ENCODE measurements at regions not wholly inside any gene's neighbourhood (a gene's known extent, or its start where the extent isn't known, plus 50 kb on each side); places are given as distances from the start of the nearest gene placed in this dataset.
A peak's percentile ranks its signal among the peaks of the same experiment; 100 is the strongest.

DNA sequence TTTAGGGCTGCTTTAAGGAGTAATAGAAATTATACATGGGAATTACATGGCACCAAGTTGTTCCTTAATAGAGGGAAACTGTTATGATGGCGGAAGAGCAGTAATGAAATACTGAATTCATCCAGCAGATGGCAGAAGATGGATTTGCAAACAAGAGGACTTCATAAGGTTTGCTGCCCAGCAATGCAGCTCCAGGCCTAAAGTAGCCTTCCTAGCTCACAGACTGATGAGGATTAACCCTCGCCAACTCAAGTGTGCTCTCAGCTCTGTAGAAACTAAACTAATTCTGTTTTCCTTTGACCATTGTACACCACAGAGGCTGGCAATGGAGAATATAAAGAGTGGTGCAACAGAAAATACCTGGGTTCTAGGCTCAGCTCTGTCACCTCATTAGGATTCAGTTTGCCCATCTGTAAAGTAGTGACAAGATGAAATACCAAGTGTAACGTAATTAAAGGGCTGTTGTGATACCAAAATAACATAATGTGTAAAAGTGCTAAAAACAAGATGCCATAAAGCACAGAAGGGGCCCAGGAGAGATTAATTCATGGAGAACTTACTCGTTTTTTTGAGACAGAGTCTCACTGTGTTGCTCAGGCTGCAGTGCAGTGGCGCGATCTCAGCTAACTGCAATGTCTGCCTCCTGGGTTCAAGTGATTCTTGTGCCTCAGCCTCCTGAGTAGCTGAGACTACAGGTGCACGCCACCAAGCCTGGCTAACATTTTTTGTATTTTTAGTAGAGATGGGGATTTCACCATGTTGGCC lies 102.4 kb upstream of the SERBP1 start:
- H3K4me3 ChIP-seq (ENCODE audit: low read depth, low read length): no peak overlapping the region
- DNase-seq (ENCODE audit: low read depth): peak; percentile 70
- TF ChIP-seq, protein P1, sequence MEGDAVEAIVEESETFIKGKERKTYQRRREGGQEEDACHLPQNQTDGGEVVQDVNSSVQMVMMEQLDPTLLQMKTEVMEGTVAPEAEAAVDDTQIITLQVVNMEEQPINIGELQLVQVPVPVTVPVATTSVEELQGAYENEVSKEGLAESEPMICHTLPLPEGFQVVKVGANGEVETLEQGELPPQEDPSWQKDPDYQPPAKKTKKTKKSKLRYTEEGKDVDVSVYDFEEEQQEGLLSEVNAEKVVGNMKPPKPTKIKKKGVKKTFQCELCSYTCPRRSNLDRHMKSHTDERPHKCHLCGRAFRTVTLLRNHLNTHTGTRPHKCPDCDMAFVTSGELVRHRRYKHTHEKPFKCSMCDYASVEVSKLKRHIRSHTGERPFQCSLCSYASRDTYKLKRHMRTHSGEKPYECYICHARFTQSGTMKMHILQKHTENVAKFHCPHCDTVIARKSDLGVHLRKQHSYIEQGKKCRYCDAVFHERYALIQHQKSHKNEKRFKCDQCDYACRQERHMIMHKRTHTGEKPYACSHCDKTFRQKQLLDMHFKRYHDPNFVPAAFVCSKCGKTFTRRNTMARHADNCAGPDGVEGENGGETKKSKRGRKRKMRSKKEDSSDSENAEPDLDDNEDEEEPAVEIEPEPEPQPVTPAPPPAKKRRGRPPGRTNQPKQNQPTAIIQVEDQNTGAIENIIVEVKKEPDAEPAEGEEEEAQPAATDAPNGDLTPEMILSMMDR (IDR thresholded peaks at IDR 0.05; ENCODE audit: low read depth, low read length): peak; percentile 50
- no peak for TF ChIP-seq MYC (IDR thresholded peaks at IDR 0.05; ENCODE audit: low read depth, low read length)

DNA sequence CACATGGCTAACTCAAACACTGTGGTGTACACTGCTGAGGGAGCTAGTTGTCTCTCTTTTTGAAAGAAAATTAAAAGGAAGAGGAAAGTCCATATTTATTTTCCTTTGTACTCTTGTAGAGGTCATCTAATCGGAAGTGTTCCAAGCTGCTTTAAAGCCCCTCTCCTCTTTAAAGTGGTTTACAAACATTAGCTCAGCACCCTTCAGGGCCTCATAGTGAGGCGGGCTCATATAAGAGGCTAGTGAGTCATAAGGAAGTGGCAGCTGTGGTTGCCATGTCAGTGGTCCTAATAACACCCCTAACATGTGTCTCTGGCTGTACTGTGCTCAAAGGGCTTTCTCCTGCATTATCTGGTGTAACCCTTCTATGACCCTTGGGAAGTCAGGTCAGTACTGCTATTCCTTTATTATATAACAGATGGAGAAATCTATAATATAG lies 104.4 kb upstream of the SERBP1 start:
- peak; percentile 55 for DNase-seq (ENCODE audit: low read depth)
- TF ChIP-seq POLR2A (IDR thresholded peaks at IDR 0.05; ENCODE audit: extremely low read depth, insufficient read length): no peak
- TF ChIP-seq, protein P1 (IDR thresholded peaks at IDR 0.05; ENCODE audit: low read depth, low read length): no peak
- TF ChIP-seq, protein P2, sequence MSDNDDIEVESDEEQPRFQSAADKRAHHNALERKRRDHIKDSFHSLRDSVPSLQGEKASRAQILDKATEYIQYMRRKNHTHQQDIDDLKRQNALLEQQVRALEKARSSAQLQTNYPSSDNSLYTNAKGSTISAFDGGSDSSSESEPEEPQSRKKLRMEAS (IDR thresholded peaks at IDR 0.05; ENCODE audit: low read depth, low read length): peak; percentile 18; the same call in 1 of the 2 replicates
- H3K4me3 ChIP-seq (ENCODE audit: low read depth, low read length): no peak overlapping the region

DNA sequence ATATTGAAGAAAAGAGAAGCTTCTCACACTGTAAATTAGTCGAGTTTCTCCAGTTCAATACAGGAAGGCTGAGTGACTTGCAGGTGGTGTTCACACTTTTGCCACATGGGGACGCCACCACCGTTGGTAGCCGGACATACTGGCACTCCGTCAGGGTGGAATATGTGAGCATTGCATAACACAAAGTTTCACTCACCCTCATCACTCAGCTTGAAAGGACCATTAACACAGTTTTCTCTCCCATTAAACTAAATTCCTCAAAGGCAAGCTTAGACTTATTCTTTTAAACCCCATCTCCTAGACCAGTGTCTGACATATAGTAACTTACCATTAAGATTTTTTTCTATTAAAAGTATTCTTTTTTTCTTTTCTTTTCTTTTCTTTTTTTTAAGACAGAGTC lies 105.3 kb upstream of the SERBP1 start:
- peak; percentile 75 for DNase-seq (ENCODE audit: low read depth)
- TF ChIP-seq, protein P1 (IDR thresholded peaks at IDR 0.05; ENCODE audit: low read depth, low read length): peak; percentile 85
- no peak for TF ChIP-seq MYC (IDR thresholded peaks at IDR 0.05; ENCODE audit: low read depth, low read length)
- TF ChIP-seq, protein P2 (IDR thresholded peaks at IDR 0.05; ENCODE audit: low read depth, low read length): 0 out of 2 replicates have a peak, but pooled peaks have one; percentile 26
- no peak overlapping the region for H3K4me3 ChIP-seq (ENCODE audit: low read depth, low read length)

DNA sequence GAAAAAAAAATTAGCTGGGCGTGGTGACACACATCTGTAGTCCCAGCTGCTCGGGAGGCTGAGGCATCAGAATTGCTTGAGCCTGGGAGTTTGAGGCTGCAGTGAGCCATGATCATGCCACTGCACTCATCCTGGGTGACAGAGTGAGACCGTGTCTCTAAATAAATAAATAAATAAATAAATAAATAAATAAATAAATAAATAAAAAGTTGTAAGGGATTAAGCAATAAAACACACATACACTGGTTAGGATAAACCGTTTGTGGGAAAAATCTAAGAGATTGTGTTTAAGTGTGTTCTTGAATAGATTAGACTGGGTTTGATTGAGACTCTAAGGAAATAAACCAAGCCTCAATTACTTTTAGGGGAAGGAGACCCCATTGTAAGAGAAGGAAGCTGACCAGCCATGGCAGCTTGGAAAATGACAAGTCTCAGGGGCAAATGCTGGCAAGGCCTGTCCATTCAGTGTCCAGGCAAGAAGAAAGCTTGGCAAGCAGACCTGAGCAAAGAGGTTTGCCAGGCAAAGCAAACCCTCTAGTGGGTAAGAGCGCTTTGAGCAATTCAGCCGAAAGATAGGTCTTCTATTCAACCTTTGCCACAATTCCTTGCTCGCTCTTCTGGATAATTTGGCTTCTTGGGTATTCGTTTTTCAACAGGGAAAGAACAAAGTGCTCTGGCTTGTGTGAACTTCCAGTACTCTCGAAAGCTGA lies 106.9 kb upstream of the SERBP1 start:
- H3K4me3 ChIP-seq (ENCODE audit: low read depth, low read length): no peak overlapping the region
- no peak for TF ChIP-seq POLR2A (IDR thresholded peaks at IDR 0.05; ENCODE audit: extremely low read depth, insufficient read length)
- TF ChIP-seq, protein P1 (IDR thresholded peaks at IDR 0.05; ENCODE audit: low read depth, low read length): no peak
- no peak for TF ChIP-seq MYC (IDR thresholded peaks at IDR 0.05; ENCODE audit: low read depth, low read length)
- TF ChIP-seq, protein P2 (IDR thresholded peaks at IDR 0.05; ENCODE audit: low read depth, low read length): no peak
- no peak for DNase-seq (ENCODE audit: low read depth)

DNA sequence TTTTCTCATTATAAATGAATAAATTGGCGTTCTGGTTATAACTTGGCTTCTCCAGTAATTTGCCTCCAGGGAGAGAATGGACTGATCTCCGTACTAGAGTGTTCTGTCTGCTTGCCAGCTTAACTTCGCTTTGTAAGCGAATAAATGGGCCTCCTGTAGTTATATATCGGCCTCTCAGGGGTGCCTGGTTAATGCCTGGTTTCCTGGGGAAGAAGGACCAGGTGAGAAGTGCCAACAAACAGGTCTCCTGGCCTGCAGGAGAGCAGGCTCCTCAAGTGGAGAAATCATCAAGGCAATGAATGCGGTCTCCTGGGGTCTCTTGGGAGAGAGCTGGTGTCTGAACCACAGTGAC lies 107.4 kb upstream of the SERBP1 start:
- peak; percentile 21 for DNase-seq (ENCODE audit: low read depth)
- H3K4me3 ChIP-seq (ENCODE audit: low read depth, low read length): no peak overlapping the region
- TF ChIP-seq, protein P2 (IDR thresholded peaks at IDR 0.05; ENCODE audit: low read depth, low read length): no peak
- TF ChIP-seq POLR2A (IDR thresholded peaks at IDR 0.05; ENCODE audit: extremely low read depth, insufficient read length) (no peak), MYC (IDR thresholded peaks at IDR 0.05; ENCODE audit: low read depth, low read length) (no peak)
- TF ChIP-seq, protein P1 (IDR thresholded peaks at IDR 0.05; ENCODE audit: low read depth, low read length): no peak
